ENCODE measurements at regions not wholly inside any gene's neighbourhood (a gene's known extent, or its start where the extent isn't known, plus 50 kb on each side); places are given as distances from the start of the nearest gene placed in this dataset.
"Not testable (repeated sequence)": the region's sequence is repeated elsewhere in the genome, so short reads cannot be mapped to it uniquely, and the experiment has no call there.

DNA sequence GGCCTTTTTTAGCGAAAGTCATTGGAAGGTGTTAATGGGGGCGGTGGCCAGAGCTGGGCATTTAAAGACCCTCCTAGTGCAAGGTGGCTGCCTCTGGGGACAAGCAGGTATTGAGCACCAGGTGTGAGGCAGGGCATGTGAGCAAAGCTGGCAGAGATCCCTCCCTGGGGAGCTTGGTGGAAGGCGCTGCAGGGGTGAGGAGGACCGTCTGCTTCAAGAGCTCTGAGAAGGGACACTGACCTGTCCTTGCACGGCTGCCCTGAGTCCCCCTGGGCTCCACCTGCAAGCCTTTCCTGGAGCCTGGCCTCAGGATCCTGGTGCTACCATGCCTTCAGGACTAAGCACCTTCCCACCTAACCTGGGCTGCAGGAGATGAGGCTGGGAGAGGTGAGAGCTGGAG lies 127.0 kb upstream of the CIBAR2 start:
- intact Hi-C loops (cut with DNase I): no loop called here
- no peak overlapping the region for H3K27ac ChIP-seq
- DNase-seq (no peak), ATAC-seq (no peak)
- peaks cover 24% of the 10 kb centered on the region for H3K4me1 ChIP-seq
- TF ChIP-seq, protein P1, sequence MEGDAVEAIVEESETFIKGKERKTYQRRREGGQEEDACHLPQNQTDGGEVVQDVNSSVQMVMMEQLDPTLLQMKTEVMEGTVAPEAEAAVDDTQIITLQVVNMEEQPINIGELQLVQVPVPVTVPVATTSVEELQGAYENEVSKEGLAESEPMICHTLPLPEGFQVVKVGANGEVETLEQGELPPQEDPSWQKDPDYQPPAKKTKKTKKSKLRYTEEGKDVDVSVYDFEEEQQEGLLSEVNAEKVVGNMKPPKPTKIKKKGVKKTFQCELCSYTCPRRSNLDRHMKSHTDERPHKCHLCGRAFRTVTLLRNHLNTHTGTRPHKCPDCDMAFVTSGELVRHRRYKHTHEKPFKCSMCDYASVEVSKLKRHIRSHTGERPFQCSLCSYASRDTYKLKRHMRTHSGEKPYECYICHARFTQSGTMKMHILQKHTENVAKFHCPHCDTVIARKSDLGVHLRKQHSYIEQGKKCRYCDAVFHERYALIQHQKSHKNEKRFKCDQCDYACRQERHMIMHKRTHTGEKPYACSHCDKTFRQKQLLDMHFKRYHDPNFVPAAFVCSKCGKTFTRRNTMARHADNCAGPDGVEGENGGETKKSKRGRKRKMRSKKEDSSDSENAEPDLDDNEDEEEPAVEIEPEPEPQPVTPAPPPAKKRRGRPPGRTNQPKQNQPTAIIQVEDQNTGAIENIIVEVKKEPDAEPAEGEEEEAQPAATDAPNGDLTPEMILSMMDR (IDR thresholded peaks at IDR 0.05): no peak
- H3K9me3 ChIP-seq: no peaks in the 10 kb centered on the region
- peaks cover 38% of the 10 kb centered on the region for H3K27me3 ChIP-seq (ENCODE audit: low read depth)
- H3K4me3 ChIP-seq: no peak overlapping the region
- no peaks in the 10 kb centered on the region for H3K36me3 ChIP-seq

DNA sequence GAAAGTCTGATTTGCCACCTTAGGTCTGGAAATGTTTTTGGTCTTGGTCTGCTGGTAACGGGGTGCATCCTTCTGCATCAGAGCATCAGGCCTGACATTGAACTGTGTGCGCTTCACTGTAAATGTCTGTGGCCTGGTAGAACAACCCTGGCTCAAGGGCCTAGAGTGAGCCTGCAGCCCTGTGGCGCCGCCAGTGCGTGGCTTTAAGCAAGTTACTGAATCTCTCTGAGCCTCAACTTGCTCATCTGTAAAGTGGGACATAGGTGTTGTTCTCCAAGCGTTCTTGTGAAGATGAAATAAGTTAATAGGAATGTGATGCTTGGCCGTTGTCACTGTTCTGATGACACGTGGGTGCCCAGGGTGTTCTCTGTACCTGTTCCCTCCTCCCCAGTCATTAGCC lies 127.6 kb upstream of the CIBAR2 start:
- Histone ChIP-seq H3K9me3 (no peaks in the 10 kb centered on the region), H3K27me3 (ENCODE audit: low read depth) (peaks cover 34% of the 10 kb centered on the region), H3K27ac (no peak overlapping the region), H3K4me1 (peaks cover 18% of the 10 kb centered on the region), H3K4me3 (no peak overlapping the region), H3K36me3 (no peaks in the 10 kb centered on the region)
- DNase-seq: no peak
- ATAC-seq: no peak
- TF ChIP-seq, protein P1 (IDR thresholded peaks at IDR 0.05): no peak
- intact Hi-C loops (cut with DNase I): no loop called here

DNA sequence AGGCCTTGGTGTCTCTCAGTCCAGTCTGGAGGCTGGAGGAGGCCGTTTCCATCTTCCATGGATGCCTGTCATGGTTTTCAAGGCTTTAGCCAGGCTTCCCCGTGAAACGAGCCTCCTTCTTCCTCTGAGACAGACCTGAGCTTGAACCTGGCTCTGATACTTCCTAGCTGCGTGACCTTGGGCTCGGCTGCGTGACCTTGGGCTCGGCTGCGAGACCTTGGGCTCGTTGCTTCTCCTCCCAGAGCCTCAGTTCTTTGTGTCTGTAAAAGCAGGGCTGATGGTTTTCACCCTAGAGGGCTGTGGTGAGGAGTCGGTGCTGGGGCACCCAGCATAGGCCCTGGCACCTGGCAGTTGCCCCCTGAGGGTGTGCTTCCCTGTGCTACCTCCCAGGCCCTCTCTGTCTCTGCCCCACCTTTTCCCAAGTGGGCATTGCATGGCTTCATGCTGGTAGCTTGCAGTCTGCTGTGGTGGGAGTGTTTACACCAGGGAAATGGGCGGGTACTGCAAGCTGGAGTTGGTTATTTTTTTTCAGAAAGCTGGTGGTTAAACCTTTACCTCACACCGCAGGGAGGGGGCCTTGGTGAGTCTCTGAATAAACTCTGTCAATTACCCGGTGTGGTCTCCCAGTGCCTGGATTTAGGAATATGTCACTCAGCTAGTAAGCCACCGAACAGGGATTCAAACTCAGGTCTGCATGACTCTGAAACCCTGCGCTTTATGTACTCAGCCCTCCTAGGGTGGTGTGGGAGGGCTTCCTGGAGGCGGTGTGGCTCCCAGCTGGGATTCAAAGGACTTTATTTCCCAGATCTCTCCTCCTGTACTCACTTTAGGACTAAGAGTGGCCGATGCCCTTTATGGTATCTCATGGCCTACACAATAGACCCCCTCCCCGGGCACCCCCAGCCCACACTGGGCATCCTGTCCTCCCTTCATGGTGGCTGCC lies 129.0 kb upstream of the CIBAR2 start:
- no peak for ATAC-seq
- no peak overlapping the region for H3K4me3 ChIP-seq
- TF ChIP-seq, protein P1 (IDR thresholded peaks at IDR 0.05): no peak
- no peak for DNase-seq
- H3K4me1 ChIP-seq: peaks cover 11% of the 10 kb centered on the region
- no peaks in the 10 kb centered on the region for H3K36me3 ChIP-seq
- no peaks in the 10 kb centered on the region for H3K9me3 ChIP-seq
- H3K27me3 ChIP-seq (ENCODE audit: low read depth): peaks cover 23% of the 10 kb centered on the region
- intact Hi-C loops (cut with DNase I): no loop called here
- H3K27ac ChIP-seq: no peak overlapping the region

DNA sequence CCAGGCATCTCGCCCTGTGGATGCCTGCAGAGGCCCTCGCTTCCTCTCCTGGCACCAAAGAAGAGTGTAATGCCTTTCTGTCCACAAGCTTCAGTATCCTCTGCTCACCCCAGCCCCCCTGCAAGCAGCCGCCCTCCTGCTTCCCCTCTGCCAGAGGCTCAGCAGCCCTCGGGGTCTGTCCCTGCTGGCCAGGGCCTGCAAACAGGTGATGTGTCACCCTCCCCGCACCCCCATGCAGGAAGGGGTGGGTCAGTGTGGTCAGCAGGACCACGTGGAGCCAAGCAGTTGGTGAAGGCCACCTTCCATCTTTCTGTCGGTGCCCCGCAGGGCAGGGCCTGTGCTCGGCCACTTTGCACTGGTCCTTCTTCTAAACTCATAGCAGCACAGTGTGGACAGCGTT lies 129.9 kb upstream of the CIBAR2 start:
- Histone ChIP-seq H3K9me3 (no peaks in the 10 kb centered on the region), H3K4me1 (peaks cover 8% of the 10 kb centered on the region), H3K27me3 (ENCODE audit: low read depth) (peaks cover 14% of the 10 kb centered on the region), H3K36me3 (no peaks in the 10 kb centered on the region), H3K4me3 (no peak overlapping the region), H3K27ac (no peak overlapping the region)
- intact Hi-C loops (cut with DNase I): no loop called here
- ATAC-seq (no peak), DNase-seq (no peak)
- TF ChIP-seq, protein P1 (IDR thresholded peaks at IDR 0.05): no peak

DNA sequence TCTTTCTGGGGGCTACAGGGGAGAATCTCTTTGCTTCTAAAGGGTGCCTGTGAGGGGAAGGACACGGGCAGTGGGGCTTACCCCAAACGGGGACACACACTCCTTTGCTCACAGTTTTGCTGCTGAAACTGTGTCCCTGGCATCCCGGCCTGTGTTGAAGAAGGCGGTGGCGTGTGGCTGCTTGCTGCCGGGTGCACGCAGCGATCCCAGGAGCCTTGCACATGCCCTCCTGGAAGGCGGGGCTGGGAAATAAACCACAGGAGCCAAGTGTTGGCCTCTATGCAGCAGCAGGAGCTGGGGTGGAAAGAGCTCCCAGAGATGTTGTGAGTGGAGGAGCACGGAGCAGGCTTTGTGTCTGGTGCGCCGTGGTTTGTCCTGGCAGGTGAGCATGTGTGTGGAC lies 131.0 kb upstream of the CIBAR2 start:
- Histone ChIP-seq H3K27me3 (ENCODE audit: low read depth) (peaks cover 2% of the 10 kb centered on the region), H3K4me3 (no peak overlapping the region), H3K27ac (no peak overlapping the region), H3K36me3 (no peaks in the 10 kb centered on the region), H3K4me1 (no peaks in the 10 kb centered on the region), H3K9me3 (no peaks in the 10 kb centered on the region)
- TF ChIP-seq, protein P1 (IDR thresholded peaks at IDR 0.05): no peak
- intact Hi-C loops (cut with DNase I): no loop called here
- ATAC-seq (no peak), DNase-seq (no peak)

DNA sequence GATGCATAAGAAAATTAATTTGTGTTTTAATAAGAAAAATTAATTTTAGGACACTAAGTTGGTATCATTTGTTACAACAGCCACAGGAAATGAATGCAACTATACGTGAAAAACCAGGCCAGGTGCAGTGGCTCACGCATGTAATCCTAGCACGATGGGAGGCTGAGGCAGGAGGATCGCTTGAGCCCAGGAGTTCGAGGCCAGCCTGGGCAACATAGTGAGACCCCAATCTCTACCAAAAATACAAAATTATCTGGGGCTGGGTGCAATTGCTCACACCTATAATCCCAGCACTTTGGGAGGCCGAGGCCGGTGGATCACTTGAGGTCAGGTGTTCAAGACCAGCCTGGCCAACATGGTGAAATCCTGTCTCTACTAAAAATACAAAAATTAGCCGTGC lies 132.2 kb upstream of the CIBAR2 start:
- H3K4me3 ChIP-seq; H3K27ac ChIP-seq; DNase-seq; H3K9me3 ChIP-seq; intact Hi-C loops (cut with DNase I); H3K27me3 ChIP-seq (ENCODE audit: low read depth); H3K4me1 ChIP-seq; ATAC-seq; H3K36me3 ChIP-seq: not testable (repeated sequence)

Data from lower lobe of right lung (tissue), 2 donors.